ENCODE measurements at regions not wholly inside any gene's neighbourhood (a gene's known extent, or its start where the extent isn't known, plus 50 kb on each side); places are given as distances from the start of the nearest gene placed in this dataset.

GRCh38 chr15:61459785-61460707, 230.9 kb upstream of the RORA start:
- Histone ChIP-seq H3K4me3 (no peak overlapping the region), H3K9me3 (no peaks in the 10 kb centered on the region), H3K27me3 (no peaks in the 10 kb centered on the region), H3K4me1 (no peaks in the 10 kb centered on the region), H3K27ac (no peak overlapping the region), H3K36me3 (no peaks in the 10 kb centered on the region)
- DNase-seq = no peak
- intact Hi-C loops (cut with DNase I) = no loop called here
- no peak for TF ChIP-seq POLR2A (IDR thresholded peaks at IDR 0.05)
- no peak for TF ChIP-seq EP300 (IDR thresholded peaks at IDR 0.05)
- TF ChIP-seq POLR2AphosphoS5 (IDR thresholded peaks at IDR 0.05) = no peak
- TF ChIP-seq CTCF (IDR thresholded peaks at IDR 0.05) = no peak
- 55 to 69% methylated on average over 9 of the region's 9 CpGs for WGBS, 2 donors

- Histone ChIP-seq H3K9me3 (no peaks in the 10 kb centered on the region), H3K27ac (no peak overlapping the region), H3K4me3 (no peak overlapping the region), H3K36me3 (no peaks in the 10 kb centered on the region), H3K27me3 (no peaks in the 10 kb centered on the region), H3K4me1 (no peaks in the 10 kb centered on the region)
- 92 to 94% methylated on average over 4 of the region's 4 CpGs for WGBS, 2 donors
- DNase-seq = no peak
- intact Hi-C loops (cut with DNase I) = no loop called here
- TF ChIP-seq CTCF (IDR thresholded peaks at IDR 0.05) = no peak
- TF ChIP-seq POLR2A (IDR thresholded peaks at IDR 0.05) = no peak
- no peak for TF ChIP-seq POLR2AphosphoS5 (IDR thresholded peaks at IDR 0.05)
- no peak for TF ChIP-seq EP300 (IDR thresholded peaks at IDR 0.05)
Measured at GRCh38 chr15:61457050-61457733, 228.1 kb upstream of the RORA start.

GRCh38 chr15:61449186-61449702, 220.1 kb upstream of the RORA start:
- Histone ChIP-seq H3K9me3 (no peaks in the 10 kb centered on the region), H3K4me3 (no peak overlapping the region), H3K27me3 (no peaks in the 10 kb centered on the region), H3K27ac (no peak overlapping the region), H3K36me3 (no peaks in the 10 kb centered on the region), H3K4me1 (no peaks in the 10 kb centered on the region)
- no peak for DNase-seq
- intact Hi-C loops (cut with DNase I) = no loop called here
- TF ChIP-seq POLR2A (IDR thresholded peaks at IDR 0.05) = no peak
- no peak for TF ChIP-seq POLR2AphosphoS5 (IDR thresholded peaks at IDR 0.05)
- TF ChIP-seq CTCF (IDR thresholded peaks at IDR 0.05) = no peak
- TF ChIP-seq EP300 (IDR thresholded peaks at IDR 0.05) = no peak

GRCh38 chr15:61447981-61448380, 218.9 kb upstream of the RORA start:
- no peak for DNase-seq
- no peaks in the 10 kb centered on the region for H3K9me3 ChIP-seq
- H3K36me3 ChIP-seq = no peaks in the 10 kb centered on the region
- 79 to 81% methylated on average over 4 of the region's 4 CpGs for WGBS, 2 donors
- TF ChIP-seq POLR2AphosphoS5 (IDR thresholded peaks at IDR 0.05) (no peak), CTCF (IDR thresholded peaks at IDR 0.05) (no peak), EP300 (IDR thresholded peaks at IDR 0.05) (no peak), POLR2A (IDR thresholded peaks at IDR 0.05) (no peak)
- intact Hi-C loops (cut with DNase I) = no loop called here
- H3K4me1 ChIP-seq = no peaks in the 10 kb centered on the region
- H3K4me3 ChIP-seq = no peak overlapping the region
- H3K27me3 ChIP-seq = no peaks in the 10 kb centered on the region
- H3K27ac ChIP-seq = no peak overlapping the region
